K562 (cell line): ENCODE measurements at regions not wholly inside any gene's neighbourhood (a gene's known extent, or its start where the extent isn't known, plus 50 kb on each side); places are given as distances from the start of the nearest gene placed in this dataset.

Experiments used
- ATAC-seq: fragments of 200-7000 bp; cut with Tn5 transposase; 3 replicates; pipeline ENCODE4 v1.9.1; 2020; ENCODE audit warnings: moderate library complexity
- BruUV-seq: library from RNA; stranded (reverse); fragments of 400-500 nt; replicated peaks from 2 replicates; lab custom pipeline; 2021; lab: Mats Ljungman, UMichigan
- CTCF ChIA-PET: fragments of 300-600 bp; formaldehyde crosslinking; extraction: SDS; loops from one replicate; lab custom pipeline; 2021; ENCODE audit warnings: low intra/inter-chr PET ratio; lab: Yijun Ruan, JAX
- POLR2A ChIA-PET: fragments of 300-600, 350-650 bp; sonication (Branson Sonifier 250); formaldehyde crosslinking; extraction: SDS; loops from one replicate; lab custom pipeline; 2021; ENCODE audit warnings: antibody characterized with exemption, inconsistent platforms; lab: Yijun Ruan, JAX
- DNase-seq, 4 experiments: peaks; one replicate each; pipeline versions ENCODE4 v3.0.0 to v3.0.0-alpha.2; 2011 to 2018; ENCODE audit warnings: low spot score in 3 of 4, mixed read lengths in 3 of 4; ENCODE audit errors: extremely low read depth in 1 of 4
- FAIRE-seq: peaks from 2 replicates; lab custom pipeline; 2011; peaks lifted over from hg19 to GRCh38; lab: Jason Lieb, UNC
- H2AFZ ChIP-seq: 2 replicates; pipeline ENCODE4 v1.6.0; 2011; ENCODE audit warnings: low read depth, low read length, control low read depth, inconsistent platforms
- H3K27ac ChIP-seq: fragments of 200-600 bp; 3 replicates; pipeline ENCODE4 v1.8.0; 2011; ENCODE audit warnings: low read depth, mild to moderate bottlenecking, control low read depth, inconsistent platforms, low read length, moderate library complexity, mixed read lengths; ENCODE audit errors: extremely low read depth
- H3K27me3 ChIP-seq, 2 experiments: fragments of 300-600 bp in 1 of 2; 2 replicates in 1 of 2; 3 replicates in 1 of 2; pipeline versions ENCODE4 v1.6.0 to v1.8.0; 2011; ENCODE audit warnings: inconsistent platforms in 2 of 2, low read length in 2 of 2, mild to moderate bottlenecking in 1 of 2, mixed read lengths in 1 of 2, moderate library complexity in 1 of 2; ENCODE audit not compliant: control insufficient read depth in 2 of 2, insufficient read depth in 2 of 2
- H3K36me3 ChIP-seq: fragments of 300-600 bp; 3 replicates; pipeline ENCODE4 v1.8.0; 2011; ENCODE audit warnings: mild to moderate bottlenecking, low read length, inconsistent platforms; ENCODE audit not compliant: control insufficient read depth, insufficient read depth
- H3K4me1 ChIP-seq, 2 experiments: fragments of 200-600 bp in 1 of 2; replicated peaks in 1 of 2; 2 replicates in 1 of 2; 3 replicates in 1 of 2; pipeline versions ENCODE4 v1.5.1 to v1.8.0; 2011; ENCODE audit warnings: inconsistent platforms in 2 of 2, low read length in 2 of 2, mild to moderate bottlenecking in 1 of 2, mixed read lengths in 1 of 2, moderate library complexity in 1 of 2; ENCODE audit not compliant: control insufficient read depth in 2 of 2, insufficient read depth in 2 of 2
- H3K4me2 ChIP-seq: 2 replicates; pipeline ENCODE4 v1.6.1; 2011; ENCODE audit warnings: low read length, control low read depth, inconsistent platforms, mixed read lengths; ENCODE audit not compliant: insufficient read depth
- H3K4me3 ChIP-seq: fragments of 200-600 bp; sonication (generic), shearing (Covaris generic); 2 replicates; pipeline ENCODE4 v1.5.1; 2016; ENCODE audit warnings: control low read depth, inconsistent platforms
- H3K79me2 ChIP-seq: fragments of 200-600 bp; 3 replicates; pipeline ENCODE4 v1.8.0; 2011; ENCODE audit warnings: low read length, inconsistent platforms; ENCODE audit not compliant: control insufficient read depth, insufficient read depth
- H3K9ac ChIP-seq, 2 experiments: 2 replicates each; pipeline versions ENCODE4 v1.6.0 to v1.6.1; 2011; ENCODE audit warnings: low read depth in 2 of 2, low read length in 2 of 2, control low read depth in 1 of 2, inconsistent platforms in 1 of 2, mild to moderate bottlenecking in 1 of 2, mixed read lengths in 1 of 2; ENCODE audit not compliant: insufficient read depth in 1 of 2
- H3K9me1 ChIP-seq: one replicate; pipeline ENCODE4 v1.6.0; 2011; ENCODE audit warnings: inconsistent platforms, mild to moderate bottlenecking, low read length, moderate library complexity; ENCODE audit not compliant: control insufficient read depth, insufficient read depth
- H3K9me3 ChIP-seq: replicated peaks from 2 replicates; pipeline ENCODE4 v1.5.1; 2011; ENCODE audit warnings: low read depth, low read length, inconsistent platforms; ENCODE audit not compliant: control insufficient read depth, insufficient read depth
- H4K20me1 ChIP-seq: replicated peaks from 2 replicates; pipeline ENCODE4 v1.6.1; 2011; ENCODE audit warnings: low read length, inconsistent platforms, mixed read lengths; ENCODE audit not compliant: control insufficient read depth, insufficient read depth
- ATF3 ChIP-seq, 2 experiments: fragments of 450-650 bp in 1 of 2; sonication (generic) in 1 of 2; formaldehyde crosslinking in 1 of 2; IDR thresholded peaks in 1 of 2; conservative IDR thresholded peaks in 1 of 2; 2 replicates each; pipeline versions ENCODE4 v1.6.1 to v1.8.1; 2016 to 2023; ENCODE audit warnings: mild to moderate bottlenecking in 2 of 2, moderate library complexity in 2 of 2, inconsistent platforms in 1 of 2, missing genetic modification reagents in 1 of 2
- DDX20 ChIP-seq: fragments of 450-650 bp; IDR thresholded peaks from 2 replicates; pipeline ENCODE4 v1.6.1; 2016; ENCODE audit warnings: missing genetic modification characterization, low read depth, mild to moderate bottlenecking, missing compliant biosample characterization, moderate library complexity
- HNRNPK ChIP-seq: fragments of 200-400 bp; formaldehyde crosslinking; IDR thresholded peaks from one replicate; pipeline ENCODE4 v1.6.1; 2018; ENCODE audit warnings: mild to moderate bottlenecking, low read depth, low read length; ENCODE audit not compliant: poor library complexity, severe bottlenecking
- PHB2 ChIP-seq: fragments of 450-650 bp; IDR thresholded peaks from 2 replicates; pipeline ENCODE4 v1.6.1; 2017; ENCODE audit warnings: low read depth
- STAT6 ChIP-seq: sonication (generic); formaldehyde crosslinking; IDR thresholded peaks from 2 replicates; pipeline ENCODE4 v1.8.1; 2023; ENCODE audit warnings: mild to moderate bottlenecking, missing genetic modification reagents
- ZNF740 ChIP-seq, 3 experiments: fragments of 200-800 bp in 1 of 3; sonication (Bioruptor generic) in 1 of 3; sonication (generic) in 1 of 3; formaldehyde crosslinking in 1 of 3; IDR thresholded peaks; 2 replicates each; pipeline versions ENCODE4 v1.6.1 to v1.8.0; 2016 to 2022; ENCODE audit warnings: mild to moderate bottlenecking in 2 of 3, missing compliant biosample characterization in 2 of 3, missing genetic modification characterization in 2 of 3, missing genetic modification reagents in 1 of 3
- WGBS: fragments of 100-300 bp; shearing (Covaris generic); methylation state at CpG from one replicate; pipeline ENCODE4 v1.1.6; 2016; ENCODE audit warnings: low coverage, mixed read lengths; ENCODE audit not compliant: insufficient coverage; ENCODE audit errors: missing lambda C conversion rate; 5-methylcytosine and 5-hydroxymethylcytosine counted together
- in situ Hi-C: fragments of 300-500 bp; cut with MboI; formaldehyde crosslinking; loops from 4 replicates; pipeline ENCODE4 v1.15.0; 2018; ENCODE audit warnings: inconsistent platforms, mixed read lengths
- intact Hi-C: fragments of 100-400 bp; cut with micrococcal nuclease; formaldehyde crosslinking; loops from 2 replicates; pipeline ENCODE4 v1.14.2; 2022

GRCh38 chr2:153710128-153710527 is 161.6 kb upstream of the GALNT13 start:
- Histone ChIP-seq H3K4me1 (no peaks in the 10 kb centered on the region), H3K4me3 (no peak overlapping the region), H3K27ac (no peak overlapping the region), H3K9me3 (peaks cover 2% of the 10 kb centered on the region; the same call in 1 of the 2 replicates), H2AFZ (no peak overlapping the region), H3K9ac (no peak overlapping the region), H3K79me2 (no peaks in the 10 kb centered on the region), H3K4me2 (no peak overlapping the region), H3K9me1 (no peaks in the 10 kb centered on the region), H4K20me1 (no peaks in the 10 kb centered on the region), H3K27me3 (no peaks in the 10 kb centered on the region), H3K36me3 (no peaks in the 10 kb centered on the region)
- FAIRE-seq (no peak), DNase-seq (no peak), ATAC-seq (no peak)
- intact Hi-C loops = no loop called here
- no TSS peak for BruUV-seq
- in situ Hi-C loops = no loop called here
- 3% methylated on average over 6 of the region's 6 CpGs for WGBS
- ChIA-PET POLR2A (no interaction called here), CTCF (no interaction called here)
- peak; percentile 37; the same call in 1 of the 2 replicates for TF ChIP-seq ATF3 (IDR thresholded peaks at IDR 0.05)
- TF ChIP-seq ATF3 (CRISPR knock-in tag; conservative IDR thresholded peaks at IDR 0.05) = no peak
- TF ChIP-seq PHB2 = no peak

- no peaks in the 10 kb centered on the region for H3K27me3 ChIP-seq
- DNase-seq = no peak
- no peak overlapping the region for H3K27ac ChIP-seq
- H3K4me1 ChIP-seq = no peaks in the 10 kb centered on the region
- in situ Hi-C loops (no loop called here), intact Hi-C loops (no loop called here)
- 0 out of 2 replicates have a peak, but pooled peaks cover 2% of the 10 kb centered on the region for H3K9me3 ChIP-seq
- H3K4me2 ChIP-seq = no peak overlapping the region
- ChIA-PET CTCF (no interaction called here), POLR2A (no interaction called here)
- ATAC-seq = no peak
- no peaks in the 10 kb centered on the region for H3K9me1 ChIP-seq
- H3K36me3 ChIP-seq = no peaks in the 10 kb centered on the region
- WGBS = 0% methylated on average over 2 of the region's 2 CpGs
- FAIRE-seq = no peak
- no peak overlapping the region for H2AFZ ChIP-seq
- H4K20me1 ChIP-seq = no peaks in the 10 kb centered on the region
- no TSS peak for BruUV-seq
- H3K9ac ChIP-seq = no peak overlapping the region
- H3K4me3 ChIP-seq = no peak overlapping the region
- no peaks in the 10 kb centered on the region for H3K79me2 ChIP-seq
- TF ChIP-seq DDX20 (tag) = no peak
- no peak for TF ChIP-seq STAT6
- no peak for TF ChIP-seq ZNF740 (CRISPR knock-in tag; IDR thresholded peaks at IDR 0.05)
- TF ChIP-seq ZNF740 (tag; IDR thresholded peaks at IDR 0.05) = no peak
- TF ChIP-seq HNRNPK = no peak
Observed at GRCh38 chr2:153715218-153715850, 156.4 kb upstream of the GALNT13 start.
